Lower leg skin (tissue), 4 donors: ENCODE measurements at regions not wholly inside any gene's neighbourhood (a gene's known extent, or its start where the extent isn't known, plus 50 kb on each side); places are given as distances from the start of the nearest gene placed in this dataset.

Source experiments
- DNase-seq, 2 donors: peaks; one replicate each; pipeline ENCODE4 v3.0.0-alpha.2; 2019; ENCODE audit warnings: low spot score in 2 of 2
- H3K4me3 ChIP-seq: fragments of 200-600 bp; sonication (generic); 2 replicates; pipeline ENCODE4 v1.5.1; 2017; ENCODE audit warnings: mild to moderate bottlenecking, low read depth; ENCODE audit not compliant: poor library complexity, severe bottlenecking
- CTCF ChIP-seq, 3 donors: fragments of 450-650 bp; IDR thresholded peaks; one replicate each; pipeline ENCODE4 v1.5.1; 2016; ENCODE audit warnings: antibody characterized with exemption in 3 of 3, mild to moderate bottlenecking in 3 of 3, moderate library complexity in 2 of 3
- POLR2A ChIP-seq, 2 donors: fragments of 450-650 bp; IDR thresholded peaks; one replicate each; pipeline ENCODE4 v1.6.1; 2016 to 2017; ENCODE audit warnings: antibody characterized with exemption in 2 of 2, mild to moderate bottlenecking in 1 of 2, moderate library complexity in 1 of 2
- WGBS, 2 donors: methylation state at CpG; one replicate each; pipeline ENCODE4 v1.1.5; 2018; 5-methylcytosine and 5-hydroxymethylcytosine counted together
- intact Hi-C: fragments of 100-400 bp; cut with DNase I; formaldehyde crosslinking; loops from one replicate; pipeline ENCODE4 v1.15.0; 2023; ENCODE audit warnings: low total_unique reads

- intact Hi-C loops = no loop called here
- no peak for DNase-seq
- WGBS, 2 donors = 87 to 91% methylated on average over 5 of the region's 5 CpGs
- TF ChIP-seq CTCF (IDR thresholded peaks at IDR 0.05) = no peak
- TF ChIP-seq POLR2A (IDR thresholded peaks at IDR 0.05) = no peak
- H3K4me3 ChIP-seq = no peak overlapping the region
These were observed 557.7 kb upstream of the KLF4 start for GRCh38 chr9:108047264-108047663.

- 96 to 100% methylated on average over 1 of the region's 1 CpG for WGBS, 2 donors
- intact Hi-C loops = no loop called here
- no peak overlapping the region for H3K4me3 ChIP-seq
- TF ChIP-seq CTCF (IDR thresholded peaks at IDR 0.05) (no peak), POLR2A (IDR thresholded peaks at IDR 0.05) (no peak)
- no peak for DNase-seq
These were observed 556.3 kb upstream of the KLF4 start for GRCh38 chr9:108045851-108046250.

GRCh38 chr9:108043585-108043984 lies 554.0 kb upstream of the KLF4 start:
- H3K4me3 ChIP-seq = no peak overlapping the region
- 96% methylated on average over 1 of the region's 1 CpG for WGBS, 2 donors
- DNase-seq = no peak
- intact Hi-C loops = no loop called here
- TF ChIP-seq CTCF (IDR thresholded peaks at IDR 0.05) (no peak), POLR2A (IDR thresholded peaks at IDR 0.05) (no peak)

- intact Hi-C loops = no loop called here
- no peak for DNase-seq
- H3K4me3 ChIP-seq = no peak overlapping the region
- WGBS, 2 donors = 56 to 69% methylated on average over 1 of the region's 1 CpG
- no peak for TF ChIP-seq CTCF (IDR thresholded peaks at IDR 0.05)
- no peak for TF ChIP-seq POLR2A (IDR thresholded peaks at IDR 0.05)
These were observed 552.0 kb upstream of the KLF4 start for GRCh38 chr9:108041551-108041950.

GRCh38 chr9:108040783-108041182 lies 551.2 kb upstream of the KLF4 start:
- TF ChIP-seq CTCF (IDR thresholded peaks at IDR 0.05) (no peak), POLR2A (IDR thresholded peaks at IDR 0.05) (no peak)
- H3K4me3 ChIP-seq = no peak overlapping the region
- no peak for DNase-seq
- 58 to 80% methylated on average over 1 of the region's 1 CpG for WGBS, 2 donors
- intact Hi-C loops = no loop called here

DNA sequence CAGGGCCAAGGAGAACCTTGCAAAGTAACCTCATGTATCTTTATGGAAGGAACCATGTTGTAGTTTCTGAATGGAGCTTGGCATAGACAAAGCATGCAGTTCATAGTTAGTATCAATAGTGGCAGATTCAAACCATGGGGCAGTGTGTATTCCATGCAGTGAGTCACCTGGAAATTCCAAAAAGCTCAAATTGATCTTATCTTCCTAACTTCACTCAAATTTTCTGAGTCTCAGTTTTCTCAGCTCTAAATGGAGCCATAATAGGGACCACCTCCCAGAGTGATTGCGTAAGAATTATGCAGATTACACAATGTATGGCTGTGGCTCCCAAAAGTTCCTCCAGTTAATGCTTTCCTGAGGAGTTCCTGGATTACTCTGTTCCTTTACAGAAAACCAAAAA lies 549.9 kb upstream of the KLF4 start:
- 94 to 100% methylated on average over 1 of the region's 1 CpG for WGBS, 2 donors
- no peak for TF ChIP-seq POLR2A (IDR thresholded peaks at IDR 0.05)
- TF ChIP-seq CTCF (IDR thresholded peaks at IDR 0.05) = no peak
- no peak for DNase-seq
- no peak overlapping the region for H3K4me3 ChIP-seq
- intact Hi-C loops = no loop called here
